Renal cortex interstitium (tissue), 11 donors: ENCODE measurements at regions not wholly inside any gene's neighbourhood (a gene's known extent, or its start where the extent isn't known, plus 50 kb on each side); places are given as distances from the start of the nearest gene placed in this dataset.

Experiments
- DNase-seq, 11 donors: peaks; one replicate each; pipeline ENCODE4 v3.0.0-alpha.2; 2013; ENCODE audit warnings: low read depth in 9 of 11, low spot score in 4 of 11; ENCODE audit errors: extremely low read depth in 1 of 11

DNA sequence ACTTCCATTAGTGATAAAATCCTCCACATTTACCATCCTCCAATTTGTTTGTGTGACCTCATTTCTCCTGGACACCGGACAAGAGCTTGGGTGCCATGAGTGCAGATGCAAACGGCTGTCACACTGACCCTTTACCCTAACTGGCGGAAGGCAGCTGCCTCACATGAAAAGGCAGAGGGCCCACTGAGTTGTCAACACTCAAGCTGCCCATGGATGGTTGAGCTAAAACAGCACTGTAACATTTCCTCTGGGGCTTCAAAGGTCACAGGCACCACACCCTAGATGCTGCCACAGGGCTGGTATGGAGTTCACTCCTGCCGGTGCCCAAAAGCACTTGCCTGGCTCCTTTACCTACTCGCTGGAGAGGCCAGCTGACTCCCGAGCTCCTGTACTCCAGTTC, 653.4 kb downstream of the KCNT2 start:
- no peak for DNase-seq

DNA sequence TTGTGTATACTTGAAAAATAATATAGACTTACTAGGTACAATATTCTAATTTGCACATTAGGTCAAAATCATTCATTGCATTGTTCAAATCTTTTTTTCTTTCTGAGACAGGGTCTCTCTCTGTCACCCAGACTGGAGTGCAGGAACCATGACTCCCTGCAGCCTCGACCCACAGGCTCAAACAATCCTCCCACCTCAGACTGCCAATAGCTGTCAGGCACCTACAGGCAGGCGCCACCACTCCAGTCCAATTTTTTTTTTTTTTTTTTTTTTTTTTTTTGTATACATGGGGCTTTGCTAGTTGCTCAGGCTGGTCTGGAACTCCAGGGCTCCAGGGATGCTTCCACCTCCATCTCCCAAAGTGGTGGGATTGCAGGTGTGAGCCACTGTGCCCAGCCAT, 656.9 kb downstream of the KCNT2 start:
- no peak for DNase-seq

DNA sequence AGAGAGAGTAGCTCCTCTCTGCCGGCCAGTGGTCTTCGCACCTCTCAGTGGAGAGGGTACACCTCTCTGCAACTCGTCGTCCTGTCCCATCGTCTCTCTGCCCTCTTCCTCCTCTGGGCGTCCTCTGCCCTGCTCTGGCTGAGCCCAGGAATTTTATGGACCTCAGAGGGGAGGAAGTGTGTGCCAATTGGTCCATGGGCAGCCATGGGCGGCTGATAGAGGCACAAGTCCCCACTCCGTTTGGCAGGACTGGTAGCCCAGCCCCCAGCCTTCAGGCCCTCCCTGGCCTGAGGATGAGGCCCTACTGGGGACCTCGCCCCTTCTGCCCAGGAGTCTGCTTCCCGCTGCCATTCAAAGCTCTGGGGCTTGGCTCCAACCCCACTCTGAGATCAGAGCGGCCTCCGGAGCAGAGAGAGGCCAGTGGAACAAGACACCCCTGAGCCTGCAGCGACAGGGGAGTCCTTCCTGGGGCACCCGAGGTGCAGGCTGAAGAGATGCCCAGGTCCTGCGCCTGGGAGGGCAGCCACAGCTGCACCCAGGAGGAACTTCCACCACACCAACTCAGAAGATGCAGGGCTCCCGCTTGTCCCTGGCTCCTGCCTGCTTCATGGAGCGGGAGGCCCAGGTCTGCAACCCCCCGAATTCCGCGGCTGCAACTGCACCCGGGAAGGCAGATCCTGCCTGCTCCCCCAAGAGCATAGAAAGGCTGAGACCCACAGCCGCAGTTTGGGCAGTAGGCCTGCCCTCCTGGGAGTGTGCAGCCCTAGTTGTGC, 659.9 kb downstream of the KCNT2 start:
- no peak for DNase-seq

DNA sequence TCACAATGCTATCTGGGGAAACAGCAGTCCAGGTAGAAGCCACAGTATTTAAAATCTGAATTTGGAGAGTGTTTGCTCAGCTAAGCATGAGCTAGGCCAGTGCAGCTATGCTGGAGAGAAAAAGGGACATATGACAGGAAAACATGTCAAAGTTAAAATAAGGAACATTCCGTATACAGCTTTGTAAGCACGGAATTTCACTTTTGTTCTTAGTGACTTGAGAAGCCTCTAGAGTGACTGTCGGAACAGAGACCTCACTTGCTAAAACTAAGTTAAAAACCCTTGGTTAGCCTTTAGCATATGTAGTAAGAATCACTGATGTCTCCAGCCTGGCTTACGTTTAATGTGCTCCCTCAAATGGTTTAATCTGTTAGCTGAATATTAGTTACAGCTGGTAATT, 661.7 kb downstream of the KCNT2 start:
- no peak for DNase-seq

DNA sequence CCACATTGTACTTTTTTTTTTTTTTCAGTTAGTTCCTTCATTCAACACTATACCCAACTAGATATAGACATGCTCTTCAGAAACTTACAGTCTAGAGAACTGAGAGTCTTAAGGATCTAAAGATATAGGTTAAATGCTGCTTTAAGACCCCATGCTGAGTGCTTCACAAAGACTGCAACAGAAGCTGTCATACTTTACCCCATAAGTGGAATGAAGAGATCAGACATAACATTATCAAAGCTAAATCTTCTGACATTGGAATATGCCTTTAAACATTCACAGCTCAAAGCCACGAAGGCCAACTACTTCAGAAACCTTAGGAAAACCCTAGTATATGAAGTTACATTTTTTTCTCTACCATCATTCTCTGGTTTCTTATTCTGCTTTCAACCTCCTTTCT, 666.4 kb downstream of the KCNT2 start:
- DNase-seq, result no peak

DNA sequence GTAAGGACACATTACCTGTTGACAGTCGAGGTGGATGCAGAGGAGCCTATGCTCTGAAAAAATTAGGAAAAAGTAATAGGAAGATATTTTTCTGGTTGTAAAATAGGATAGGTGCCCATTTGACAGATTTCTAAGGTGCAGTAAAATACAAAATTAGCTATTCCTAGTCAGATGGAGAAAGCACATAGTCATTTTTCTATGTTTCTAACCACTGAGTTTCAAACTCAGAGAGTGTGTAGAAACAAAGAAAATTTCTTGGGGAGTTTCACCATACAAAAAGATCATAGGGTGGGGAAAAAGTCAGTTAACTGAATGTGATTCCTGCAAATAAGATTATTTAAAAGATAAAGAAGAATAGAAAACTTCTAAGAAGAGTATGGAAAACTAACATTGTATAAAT, 666.9 kb downstream of the KCNT2 start:
- DNase-seq, result no peak

DNA sequence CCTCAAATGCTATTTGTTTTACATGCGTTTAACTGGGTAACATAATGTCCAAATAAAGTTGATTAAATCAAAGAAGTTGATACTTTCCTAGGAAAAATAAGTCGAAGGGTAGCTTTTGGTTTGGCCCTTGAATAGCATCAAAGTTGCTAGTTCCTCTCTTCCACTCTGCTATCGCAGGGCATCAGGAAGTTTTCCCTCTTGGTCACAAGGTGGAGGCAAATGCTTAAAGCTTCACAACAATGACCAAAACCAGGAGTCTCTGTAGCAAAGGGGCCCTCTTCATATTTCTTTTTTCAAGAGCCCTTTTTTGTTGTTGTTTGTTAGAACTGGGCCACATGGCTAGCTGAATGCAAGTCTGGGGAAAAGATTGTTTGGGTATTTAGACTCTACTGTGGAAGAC, 668.4 kb downstream of the KCNT2 start:
- no peak for DNase-seq

DNA sequence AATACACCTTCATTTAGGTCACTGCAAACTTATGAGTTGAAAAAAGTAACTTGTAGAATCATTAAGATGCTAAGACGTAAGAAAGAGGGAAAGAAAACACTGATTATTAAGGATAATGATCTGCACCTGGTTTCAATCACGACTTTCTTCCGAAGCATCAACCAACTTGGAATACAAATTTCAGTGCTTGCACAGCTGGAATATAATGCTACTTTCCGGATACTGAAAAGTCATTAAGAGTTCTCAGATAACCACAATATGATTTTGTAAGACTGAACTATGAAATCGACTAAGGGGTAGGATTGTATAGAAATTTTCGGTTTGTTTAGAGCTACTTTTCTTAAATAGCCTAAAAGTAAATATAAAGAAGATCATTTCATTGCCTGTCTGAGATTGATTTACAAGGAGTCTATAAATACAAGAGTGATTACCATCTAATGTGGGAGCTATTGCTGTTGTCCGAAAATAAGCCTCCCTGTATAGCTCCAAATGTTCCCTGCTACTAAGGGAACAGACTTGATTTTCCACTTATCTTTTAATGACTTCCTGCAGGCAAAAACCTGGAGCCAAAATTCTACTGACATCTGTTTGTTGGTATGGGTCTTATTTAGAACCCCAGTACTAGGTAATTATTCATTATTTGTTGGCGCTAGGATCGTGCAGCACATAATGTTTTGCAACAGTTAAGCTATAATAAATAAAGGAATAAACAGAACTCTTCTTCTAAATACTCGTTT, 673.3 kb downstream of the KCNT2 start:
- peak in 2 of 11 donors; percentile 2 to 14 for DNase-seq

DNA sequence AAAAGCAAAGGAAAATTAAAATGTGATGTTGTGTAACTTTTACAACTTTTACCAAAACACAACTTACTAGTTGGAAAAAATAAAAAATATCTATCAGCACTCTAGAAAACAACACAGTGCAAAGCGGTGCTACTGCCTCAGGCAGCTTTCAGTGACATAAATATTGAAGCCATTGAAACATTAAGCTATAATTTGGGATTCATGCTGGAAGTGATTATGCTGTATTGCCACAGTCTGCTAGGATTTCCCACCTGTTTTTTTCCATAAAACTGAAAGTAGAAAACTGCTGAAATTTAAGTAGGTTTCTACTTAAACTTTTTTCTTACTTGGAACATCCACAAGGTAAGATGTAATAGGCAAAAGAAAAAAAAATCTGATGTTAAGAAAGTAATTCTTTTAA, 674.4 kb downstream of the KCNT2 start:
- DNase-seq, result no peak

DNA sequence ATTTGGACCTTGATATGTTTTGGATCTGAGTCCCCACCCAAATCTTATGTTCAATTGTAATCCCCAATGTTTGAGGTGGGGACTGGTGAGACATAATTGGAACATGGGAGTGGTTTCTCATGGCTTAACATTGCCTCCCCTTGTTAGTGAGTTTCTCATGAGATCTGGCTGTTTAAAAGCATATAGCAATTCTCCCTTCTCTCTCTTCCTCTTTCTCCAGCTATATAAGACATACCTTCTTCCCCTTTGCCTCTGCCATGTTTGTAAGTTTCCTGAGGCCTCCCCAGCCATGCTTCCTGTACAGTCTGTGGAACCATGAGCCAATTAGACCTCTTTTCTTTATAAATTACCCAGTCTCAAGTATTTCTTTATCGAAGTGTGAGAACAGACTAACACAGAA, 692.4 kb downstream of the KCNT2 start:
- no peak for DNase-seq

DNA sequence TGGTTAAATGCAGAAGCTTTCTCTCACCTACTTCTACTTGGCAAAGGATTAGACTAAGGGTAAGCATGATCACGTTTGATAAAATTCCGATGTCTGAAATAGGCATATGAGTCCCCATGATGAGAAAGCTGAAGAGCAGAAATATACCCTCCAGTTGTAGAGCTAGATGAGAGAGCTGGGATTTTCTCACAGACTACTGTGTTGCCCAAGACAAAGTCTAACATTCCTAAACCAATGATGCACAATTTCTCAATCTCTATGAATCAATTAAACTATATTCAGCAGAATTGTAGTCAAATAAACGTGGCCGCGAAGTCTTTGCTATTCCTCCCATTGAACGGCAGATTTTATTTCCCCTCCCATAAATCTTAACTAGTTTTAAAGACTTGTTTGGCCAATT, 699.2 kb downstream of the KCNT2 start:
- no peak for DNase-seq

DNA sequence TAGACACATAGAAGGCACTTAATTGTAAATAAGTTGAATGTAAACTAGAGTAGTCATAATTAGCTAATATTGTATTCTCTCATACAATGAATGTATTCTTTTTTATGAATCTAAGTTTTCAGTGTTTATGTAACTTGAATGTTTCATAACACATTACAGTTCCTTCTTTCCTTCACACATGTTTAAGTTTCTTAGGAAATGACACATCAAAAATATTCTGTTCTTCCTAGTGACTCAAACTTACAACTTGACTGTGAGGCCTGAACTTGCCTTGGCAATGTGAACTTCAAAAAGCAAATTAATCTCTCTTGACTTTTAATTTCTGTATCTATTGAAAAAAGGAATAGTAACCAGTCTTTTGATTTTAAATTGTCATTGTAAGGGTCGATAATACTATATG, 700.1 kb downstream of the KCNT2 start:
- DNase-seq, result no peak

DNA sequence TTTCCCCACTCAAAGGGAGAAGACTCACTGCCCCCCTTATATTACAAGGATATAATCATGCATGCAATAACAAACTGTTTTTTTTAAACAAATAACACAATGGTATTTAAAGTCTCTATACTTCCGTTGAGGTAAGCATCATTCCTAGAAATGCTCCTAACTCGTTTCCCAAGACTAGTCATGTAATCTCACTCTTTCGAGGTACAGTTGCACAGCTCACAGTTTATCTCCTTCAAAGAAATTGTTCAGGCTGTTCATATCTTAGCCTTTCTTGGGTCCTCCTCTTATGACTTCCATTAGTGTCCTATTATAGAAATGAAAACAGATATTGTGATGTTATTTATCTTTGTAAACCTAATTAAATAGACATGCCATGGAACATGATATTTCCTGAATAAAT, 705.0 kb downstream of the KCNT2 start:
- no peak for DNase-seq

DNA sequence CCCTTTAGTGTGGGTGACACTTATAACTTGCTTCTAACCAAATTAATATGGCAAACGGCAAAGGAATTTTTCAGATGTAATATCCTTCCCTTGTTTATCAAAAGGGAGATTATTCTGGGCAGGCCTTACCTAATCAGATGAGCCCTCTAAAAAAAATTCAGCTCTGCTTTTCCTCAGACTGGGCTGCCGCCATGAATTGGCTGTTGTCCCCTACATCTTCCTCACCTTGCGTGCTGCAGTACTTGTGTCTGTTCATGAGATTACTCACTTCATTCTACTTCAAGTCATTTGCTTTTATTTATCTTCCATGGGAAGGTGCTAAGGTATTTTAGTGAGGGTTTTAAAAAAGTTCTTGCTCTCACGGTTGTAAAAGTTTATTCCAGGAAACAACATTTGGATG, 705.5 kb downstream of the KCNT2 start:
- no peak for DNase-seq

DNA sequence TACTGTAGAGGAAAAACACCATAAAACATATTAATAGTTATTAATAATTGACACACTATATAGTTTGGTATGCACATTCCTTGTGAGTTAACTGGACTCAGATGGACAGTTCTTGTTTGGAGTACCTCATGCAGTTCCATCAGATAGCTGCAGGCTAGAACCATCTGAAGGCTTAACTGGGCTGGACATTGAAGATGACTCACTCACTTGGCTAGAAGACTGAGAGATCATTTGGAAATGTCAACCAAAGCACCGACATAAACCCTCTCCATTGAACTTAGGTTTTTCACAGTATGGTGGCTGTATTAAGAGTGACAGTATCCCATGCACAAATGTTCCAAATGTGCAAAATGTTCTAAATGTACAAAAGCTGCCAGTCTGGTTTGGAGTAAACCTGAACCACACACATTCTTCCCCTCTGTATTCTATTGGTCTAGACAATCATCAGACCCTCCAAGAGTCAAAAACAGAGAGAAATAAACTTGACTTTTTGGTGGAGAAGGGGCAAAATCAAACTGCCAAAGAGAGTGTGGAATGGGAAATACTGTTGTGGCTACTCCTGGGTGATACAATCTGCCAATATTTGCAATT, 708.4 kb downstream of the KCNT2 start:
- DNase-seq, result no peak

DNA sequence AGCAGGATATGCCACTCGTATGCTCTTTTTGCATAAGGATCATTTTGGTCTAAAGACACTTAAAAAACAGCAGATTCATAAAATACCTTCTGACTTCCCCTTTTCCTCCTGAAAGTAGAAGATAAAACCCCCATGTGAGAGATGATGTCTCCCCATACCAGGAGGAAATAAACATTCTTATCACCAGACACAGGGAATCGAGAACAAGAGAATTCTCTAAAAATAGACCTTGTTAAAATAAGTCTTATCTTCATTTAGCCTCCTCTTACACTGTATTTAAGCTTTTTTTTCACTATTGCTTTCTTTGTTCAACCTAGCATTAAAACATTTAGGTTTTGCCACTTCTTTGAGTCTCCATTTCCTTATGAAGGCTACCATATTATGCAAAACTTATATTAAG, 709.3 kb downstream of the KCNT2 start:
- DNase-seq, result no peak

DNA sequence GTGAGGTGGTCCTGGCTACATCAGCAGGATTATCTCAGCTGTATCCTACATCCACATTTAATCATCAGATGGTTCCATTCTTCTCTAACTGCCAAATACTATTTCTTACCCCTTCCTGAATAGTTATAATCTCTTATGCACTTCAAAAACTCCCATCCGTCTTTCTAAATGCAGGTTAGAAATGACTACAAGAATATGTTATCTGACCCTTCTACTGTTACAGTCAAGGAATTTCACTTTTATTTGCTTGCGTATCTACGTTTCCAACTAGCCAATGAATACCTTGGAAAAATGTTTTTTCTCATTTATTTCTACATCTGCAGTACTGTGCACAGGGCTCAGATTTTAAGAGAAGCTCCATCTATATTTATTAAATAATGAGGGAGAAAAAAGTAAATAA, 709.9 kb downstream of the KCNT2 start:
- DNase-seq, result no peak

DNA sequence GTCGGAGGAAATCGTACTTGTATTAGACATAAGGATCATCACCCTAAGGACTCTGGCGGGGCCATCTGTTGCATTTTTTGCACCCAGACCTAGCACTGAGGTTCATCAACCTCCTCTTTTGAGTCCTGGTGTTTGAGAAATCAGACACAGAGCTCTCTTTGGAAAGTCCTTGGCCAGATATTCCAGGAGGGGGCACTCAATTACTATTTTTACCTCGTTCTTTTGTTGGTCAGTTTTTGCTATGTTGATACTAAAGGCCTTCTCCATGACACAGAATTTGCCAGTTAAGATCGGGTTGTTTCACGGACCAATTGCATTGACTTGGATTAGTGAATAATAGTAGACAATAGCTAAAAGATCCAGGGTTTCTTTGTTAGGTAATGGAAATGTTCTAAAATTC, 711.2 kb downstream of the KCNT2 start:
- no peak for DNase-seq

DNA sequence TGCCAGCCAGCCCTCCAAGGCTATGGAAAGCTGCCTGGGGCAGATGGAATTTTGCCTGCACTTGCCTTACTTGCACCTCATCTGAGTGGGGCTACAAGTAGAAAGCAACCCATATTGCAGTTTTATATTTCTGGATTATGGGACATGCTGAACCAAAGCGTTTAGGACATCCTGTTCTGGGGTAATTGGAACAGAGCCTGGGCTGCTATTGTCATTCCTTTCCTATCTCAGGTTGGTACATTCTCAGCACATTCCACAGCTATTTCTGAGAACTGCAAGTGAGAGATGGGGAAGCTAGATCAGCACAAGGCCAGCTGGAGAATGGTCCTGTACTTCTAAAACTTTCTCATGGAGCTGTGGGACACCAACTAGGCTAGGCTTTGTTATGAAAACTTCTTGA, 713.8 kb downstream of the KCNT2 start:
- no peak for DNase-seq

DNA sequence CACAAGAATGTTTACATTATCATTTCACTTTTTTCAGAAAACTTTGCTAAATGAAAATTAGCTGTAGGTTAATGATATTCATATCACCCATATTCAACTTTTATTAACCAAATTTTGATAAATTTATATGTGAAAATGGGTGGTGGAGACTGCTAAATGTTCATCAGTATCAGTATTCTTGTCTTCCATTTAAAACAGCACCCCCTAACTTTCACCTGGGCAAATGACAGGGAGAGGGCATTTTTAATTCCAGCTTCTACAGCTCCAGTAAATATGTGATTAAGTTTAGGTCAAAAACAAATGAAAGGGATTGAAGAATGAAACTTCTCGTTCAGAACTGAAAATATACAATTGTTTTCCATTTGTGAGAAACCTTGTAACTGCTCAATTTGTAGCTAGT, 722.2 kb downstream of the KCNT2 start:
- no peak for DNase-seq

DNA sequence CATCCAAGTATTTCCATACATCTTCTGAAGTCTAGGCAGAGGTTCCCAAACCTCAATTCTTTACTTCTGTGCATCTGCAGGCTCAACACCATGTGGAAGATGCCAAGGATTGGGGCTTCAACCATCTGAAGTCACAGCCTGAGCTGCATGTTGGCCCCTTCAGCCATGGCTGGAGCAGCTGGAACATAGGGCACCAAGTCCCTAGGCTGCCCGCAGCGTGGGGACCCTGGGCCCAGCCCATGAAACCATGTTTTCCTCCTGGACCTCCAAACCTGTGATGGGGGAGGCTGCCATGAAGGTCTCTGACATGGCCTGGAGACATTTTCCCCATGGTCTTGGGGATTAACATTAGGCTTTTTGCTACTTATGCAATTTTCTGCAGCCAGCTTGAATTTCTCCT, 729.8 kb downstream of the KCNT2 start:
- no peak for DNase-seq
